ENCODE measurements at regions not wholly inside any gene's neighbourhood (a gene's known extent, or its start where the extent isn't known, plus 50 kb on each side); places are given as distances from the start of the nearest gene placed in this dataset.

DNA sequence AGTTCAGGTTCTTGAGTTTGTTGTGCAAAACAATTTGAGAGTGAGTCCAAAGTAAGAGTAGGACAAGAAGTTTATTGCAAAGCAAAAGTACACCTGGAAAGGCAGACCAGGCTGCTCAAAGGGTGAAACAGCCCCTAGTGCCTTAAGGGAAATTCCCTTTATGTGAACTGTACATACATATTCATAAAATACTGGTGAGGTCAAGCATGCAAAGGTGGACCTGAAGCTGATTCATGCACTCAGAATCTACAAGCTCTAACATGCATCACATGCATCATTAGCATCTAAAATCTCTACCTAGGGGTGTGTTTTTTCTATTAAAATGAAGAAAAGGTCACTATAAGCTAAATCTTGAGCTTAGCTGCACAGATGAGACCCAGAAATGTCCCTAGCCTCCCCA lies 266.9 kb downstream of the SPATA18 start:
- TF ChIP-seq CTCF (IDR thresholded peaks at IDR 0.05) = no peak
- no peak for TF ChIP-seq POLR2A (IDR thresholded peaks at IDR 0.05)

Measured in esophagus squamous epithelium (tissue), 4 donors.